GM12865 (cell line): ENCODE measurements at regions not wholly inside any gene's neighbourhood (a gene's known extent, or its start where the extent isn't known, plus 50 kb on each side); places are given as distances from the start of the nearest gene placed in this dataset.

Experiments used
- DNase-seq: peaks from one replicate; pipeline ENCODE4 v3.0.0; 2010; ENCODE audit warnings: low read depth
- H3K4me3 ChIP-seq: 2 replicates; pipeline ENCODE4 v1.5.1; 2011; ENCODE audit warnings: mild to moderate bottlenecking, low read depth, low read length, control low read depth
- CTCF ChIP-seq: IDR thresholded peaks from 2 replicates; pipeline ENCODE4 v1.5.1; 2011; ENCODE audit warnings: low read length, control low read depth, low read depth, inconsistent platforms; ENCODE audit not compliant: insufficient read depth; ENCODE audit errors: missing control alignments

GRCh38 chr10:60711496-60711895, 66.8 kb upstream of the CDK1 start:
- H3K4me3 ChIP-seq: no peak overlapping the region
- no peak for TF ChIP-seq CTCF
- no peak for DNase-seq

DNA sequence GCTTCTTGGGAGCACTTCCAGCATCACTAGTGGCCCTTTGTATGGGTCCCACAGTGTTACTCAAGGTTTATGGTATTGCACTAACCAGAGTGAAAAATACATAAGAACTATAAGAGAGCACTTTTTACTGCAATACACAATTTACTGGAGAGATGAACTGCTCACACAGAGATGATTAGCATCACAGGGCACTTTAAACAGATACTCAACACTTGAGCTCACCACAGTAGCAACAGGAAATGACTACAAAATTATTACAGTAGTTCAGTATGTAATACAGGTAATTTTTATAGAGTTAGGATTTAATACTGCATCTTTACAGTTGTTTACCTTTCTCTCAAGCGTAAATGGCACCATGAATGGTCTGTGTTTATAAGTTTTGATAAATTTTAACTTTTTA, 68.2 kb upstream of the CDK1 start:
- no peak for TF ChIP-seq CTCF
- H3K4me3 ChIP-seq: no peak overlapping the region
- DNase-seq: no peak

DNA sequence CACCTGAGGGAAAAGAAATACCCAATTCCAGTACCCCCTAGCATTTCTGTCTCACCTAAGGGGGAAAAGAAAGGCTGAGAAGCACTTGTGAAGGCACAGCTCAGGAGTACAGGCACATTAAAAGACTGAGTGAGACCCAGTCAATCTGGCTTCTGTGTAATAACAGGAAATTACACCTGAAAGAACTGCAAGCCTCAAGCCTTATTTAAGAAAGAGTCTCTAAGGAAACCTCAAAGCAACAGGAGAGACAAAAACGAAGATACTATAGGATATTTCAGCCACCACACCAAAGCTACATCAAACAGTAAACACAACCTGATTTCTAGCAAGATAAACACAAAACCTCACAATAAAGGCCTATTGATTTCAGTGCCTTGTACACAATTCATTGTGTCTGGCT, 69.6 kb upstream of the CDK1 start:
- TF ChIP-seq CTCF: no peak
- no peak overlapping the region for H3K4me3 ChIP-seq
- DNase-seq: no peak

- no peak for TF ChIP-seq CTCF
- no peak for DNase-seq
- H3K4me3 ChIP-seq: no peak overlapping the region
These were observed 70.4 kb upstream of the CDK1 start for GRCh38 chr10:60707841-60708240.

- TF ChIP-seq CTCF: no peak
- no peak for DNase-seq
- H3K4me3 ChIP-seq: no peak overlapping the region
These were observed 72.1 kb upstream of the CDK1 start for GRCh38 chr10:60706146-60706545.

GRCh38 chr10:60705376-60705775, 72.9 kb upstream of the CDK1 start:
- H3K4me3 ChIP-seq: no peak overlapping the region
- no peak for TF ChIP-seq CTCF
- DNase-seq: no peak

- TF ChIP-seq CTCF: no peak
- DNase-seq: no peak
- H3K4me3 ChIP-seq: no peak overlapping the region
These were observed 73.8 kb upstream of the CDK1 start for GRCh38 chr10:60704471-60704870.
